ENCODE measurements at regions not wholly inside any gene's neighbourhood (a gene's known extent, or its start where the extent isn't known, plus 50 kb on each side); places are given as distances from the start of the nearest gene placed in this dataset.
"Not testable (repeated sequence)": the region's sequence is repeated elsewhere in the genome, so short reads cannot be mapped to it uniquely, and the experiment has no call there.

DNA sequence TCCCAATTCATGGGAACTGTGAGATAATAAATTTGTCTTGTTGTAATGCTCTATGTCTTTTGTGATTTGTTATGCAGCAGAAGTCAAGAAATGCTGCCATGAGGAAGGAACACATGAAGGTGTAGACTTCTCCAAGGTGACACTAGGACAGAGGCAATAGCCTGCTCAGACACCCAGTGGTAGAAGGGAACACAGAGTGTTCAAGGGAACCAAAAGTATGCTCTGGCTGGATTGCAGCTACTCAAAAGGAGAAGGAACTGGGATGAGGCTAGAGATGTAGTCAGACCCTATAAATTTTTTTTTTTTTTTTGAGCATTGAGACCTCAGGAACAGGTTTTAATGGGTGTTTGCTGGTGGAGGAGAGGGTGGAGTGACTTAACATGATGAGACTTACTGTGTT lies 232.5 kb downstream of the PARP8 start:
- no peak for DNase-seq

- no peak for DNase-seq
Observed at GRCh38 chr5:50900952-50901510, 234.6 kb downstream of the PARP8 start.

DNA sequence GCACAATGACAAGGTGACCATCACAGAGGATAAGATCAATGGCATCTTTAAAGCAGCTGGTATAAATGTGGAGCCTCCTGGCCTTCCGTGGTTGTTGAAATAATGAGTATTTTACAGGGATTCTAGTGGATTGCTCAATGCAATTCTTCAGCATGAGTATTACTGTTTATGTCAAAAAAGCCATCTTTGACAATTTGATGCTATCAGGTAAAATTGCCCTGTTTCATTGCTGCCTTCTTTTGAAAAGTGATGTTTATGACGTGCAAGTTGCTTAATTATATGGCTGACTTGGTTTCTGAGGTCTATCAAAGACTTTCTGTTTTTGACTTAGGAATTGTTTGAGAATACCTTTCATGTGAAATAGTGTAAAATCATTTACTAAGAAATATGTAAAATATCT lies 237.2 kb downstream of the PARP8 start:
- no peak for DNase-seq

- no peak for DNase-seq
Observed at GRCh38 chr5:50905996-50906570, 239.6 kb downstream of the PARP8 start.

DNA sequence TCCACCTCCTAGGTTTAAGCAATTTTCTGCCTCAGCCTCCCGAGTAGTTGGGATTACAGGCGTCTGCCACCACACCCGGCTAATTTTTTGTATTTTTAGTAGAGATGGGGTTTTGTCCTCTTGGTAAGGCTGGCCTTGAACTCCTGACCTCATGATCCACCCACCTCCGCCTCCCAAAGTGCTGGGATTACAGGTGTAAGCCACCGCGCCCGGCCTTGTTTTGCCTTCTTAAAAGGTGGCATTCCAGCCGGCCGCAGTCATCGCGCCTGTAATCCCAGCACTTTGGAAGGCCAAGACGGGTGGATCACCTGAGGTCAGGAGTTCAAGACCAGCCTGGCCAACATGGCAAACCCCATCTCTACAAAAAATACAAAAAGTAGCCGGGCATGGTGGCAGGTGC lies 253.7 kb downstream of the PARP8 start:
- DNase-seq: not testable (repeated sequence)

- DNase-seq: no peak
Observed at GRCh38 chr5:50921366-50922133, 255.1 kb downstream of the PARP8 start.

DNA sequence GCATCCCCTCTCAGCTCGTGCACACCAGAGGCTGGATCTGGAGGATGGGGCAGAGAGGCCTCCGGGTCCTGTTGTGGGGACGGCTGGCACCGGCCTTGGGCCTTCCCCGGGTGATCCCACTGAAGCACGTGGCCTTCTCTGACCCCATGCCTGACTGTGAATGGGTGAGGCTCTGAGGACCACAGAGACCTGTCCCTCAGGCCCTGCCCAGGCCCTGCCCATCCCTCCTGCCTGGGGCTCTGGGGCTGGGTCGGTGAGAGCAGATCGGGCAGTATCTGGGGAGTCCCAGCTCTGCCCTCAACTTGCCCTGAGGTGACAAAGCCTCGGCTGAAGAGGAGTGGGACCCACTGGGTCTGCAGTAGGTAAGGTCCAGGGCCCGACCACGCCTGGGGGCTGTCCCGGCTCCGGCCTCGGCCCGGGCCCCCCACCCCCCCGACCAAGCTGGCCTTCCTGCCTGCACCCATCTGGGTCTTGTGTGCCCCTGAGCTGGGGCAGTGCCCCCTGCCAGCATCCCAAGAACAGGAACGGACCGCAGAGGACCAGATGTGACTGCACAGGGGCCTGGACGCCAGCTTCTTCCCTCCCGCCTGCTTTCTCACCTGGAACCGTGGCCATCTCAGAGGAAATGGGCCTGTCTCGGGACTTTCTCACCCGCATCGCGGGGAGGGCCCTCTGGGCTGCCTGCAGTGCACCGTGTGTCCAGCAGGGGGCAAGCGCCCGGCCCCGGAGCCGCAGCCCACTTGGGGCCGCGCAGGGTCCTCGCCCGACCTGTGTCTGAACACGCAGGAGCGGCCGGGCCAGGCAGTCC lies 255.9 kb downstream of the PARP8 start:
- DNase-seq: not testable (repeated sequence)

DNA sequence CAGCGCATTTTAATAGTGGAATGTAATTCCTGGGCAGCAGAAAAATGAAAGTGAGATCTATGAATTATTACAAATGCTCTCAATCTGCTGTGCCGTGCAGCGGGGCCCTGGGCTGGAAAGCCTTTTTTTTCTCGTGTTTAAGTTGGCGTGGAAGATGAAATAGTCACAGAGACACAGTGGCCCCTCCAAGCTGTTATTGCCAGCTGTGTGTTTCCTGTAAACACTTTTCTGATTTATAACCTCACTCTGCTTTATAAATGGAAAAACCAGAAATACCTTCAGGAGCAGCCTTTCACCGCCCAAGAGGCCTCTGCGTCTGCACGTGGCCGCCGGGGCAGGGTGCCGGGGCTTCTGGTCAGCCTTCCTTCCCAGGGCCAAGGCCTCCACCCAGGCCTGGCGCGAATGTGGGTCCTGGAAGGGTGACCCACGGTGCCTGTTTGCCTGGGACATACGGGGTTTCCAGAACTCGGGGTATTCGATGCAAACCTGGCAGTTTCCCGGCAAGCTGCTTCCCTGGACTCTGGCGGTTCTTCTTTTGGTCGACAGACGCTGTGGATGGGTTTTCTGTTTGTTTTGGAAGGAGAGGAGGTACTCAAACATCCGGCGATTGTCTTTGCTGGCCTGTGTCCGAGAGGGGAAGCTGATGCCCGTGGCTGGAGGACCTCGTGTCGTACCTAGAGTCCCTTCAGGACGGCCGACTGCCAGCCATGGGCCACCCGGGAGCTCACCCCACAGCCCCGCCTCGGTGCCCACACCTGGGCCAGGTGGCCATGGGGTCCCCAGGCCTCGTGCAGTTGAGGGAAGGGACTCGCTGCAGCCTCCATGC lies 256.7 kb downstream of the PARP8 start:
- peak; percentile 7 for DNase-seq

DNA sequence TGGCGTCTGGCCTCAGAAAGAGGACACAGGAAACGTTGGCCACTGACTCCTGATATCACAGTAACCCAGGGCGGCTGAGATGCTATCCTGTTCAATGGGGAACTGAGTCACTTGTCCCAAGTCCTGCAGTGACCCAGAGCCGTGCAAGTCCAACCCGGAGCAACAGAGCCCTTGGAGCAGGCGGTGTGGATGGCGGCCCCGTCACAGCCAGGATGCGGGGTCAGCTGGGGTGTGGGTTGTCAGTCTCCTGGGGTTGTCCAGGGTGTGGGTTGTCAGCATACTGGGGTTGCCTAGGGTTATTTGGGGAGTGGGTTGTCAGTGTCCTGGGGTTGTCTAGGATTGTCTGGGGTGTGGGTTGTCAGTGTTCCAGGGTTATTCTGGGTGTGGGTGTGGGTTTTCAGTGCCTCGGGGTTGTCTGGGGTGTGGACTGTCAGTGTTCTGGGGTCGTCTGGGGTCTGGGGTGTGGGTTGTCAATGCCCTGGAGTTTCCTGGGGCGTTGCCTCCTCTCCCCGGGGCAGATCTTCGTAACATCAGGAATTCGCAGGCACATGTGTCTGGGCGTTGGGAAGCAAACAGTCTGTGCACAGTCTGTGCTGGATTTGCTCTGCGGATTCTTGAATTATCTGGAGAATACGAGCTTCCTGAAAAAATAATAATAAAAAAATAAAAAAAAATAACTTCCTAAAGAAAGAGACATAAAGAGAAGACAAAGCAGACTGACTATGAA lies 257.5 kb downstream of the PARP8 start:
- no peak for DNase-seq

DNA sequence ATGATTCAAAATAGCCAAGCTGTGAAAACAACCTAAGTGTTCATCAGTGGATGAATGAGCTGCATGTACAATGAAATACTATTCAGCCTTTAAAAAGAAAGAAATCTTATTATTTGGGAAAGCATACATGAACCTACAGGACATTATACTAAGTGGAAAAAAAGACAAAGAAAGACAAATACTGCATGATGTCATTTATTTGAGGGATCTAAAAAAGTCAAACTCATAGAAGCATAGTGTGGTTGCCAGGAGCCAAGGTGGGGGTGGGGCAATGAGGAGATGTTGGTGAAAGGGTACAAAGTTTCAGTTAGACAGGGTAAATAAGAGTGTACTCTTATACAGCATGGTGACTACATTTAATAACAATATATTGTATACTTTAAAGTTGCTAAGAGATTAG lies 261.5 kb downstream of the PARP8 start:
- no peak for DNase-seq

- DNase-seq: no peak
Observed at GRCh38 chr5:50929174-50929573, 262.7 kb downstream of the PARP8 start.

DNA sequence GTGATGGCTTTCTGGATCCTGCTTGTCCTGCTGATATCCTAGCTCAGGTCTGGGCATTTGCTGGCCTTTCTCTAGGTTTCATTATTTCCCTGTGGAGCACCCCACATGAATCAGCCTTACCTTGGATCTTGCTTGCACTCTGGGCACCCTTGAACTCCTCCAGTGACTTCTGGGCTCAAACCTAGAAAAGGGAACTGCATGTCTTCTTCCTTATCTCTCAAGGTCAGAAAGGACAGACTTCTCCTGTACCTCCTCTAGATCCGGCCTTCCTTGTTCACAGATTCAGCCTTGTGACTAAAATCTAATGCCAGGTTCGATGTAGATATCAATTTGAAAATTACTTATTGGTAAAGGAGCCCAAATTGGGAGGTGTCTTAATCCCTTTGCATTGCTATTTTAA lies 267.9 kb downstream of the PARP8 start:
- no peak for DNase-seq

DNA sequence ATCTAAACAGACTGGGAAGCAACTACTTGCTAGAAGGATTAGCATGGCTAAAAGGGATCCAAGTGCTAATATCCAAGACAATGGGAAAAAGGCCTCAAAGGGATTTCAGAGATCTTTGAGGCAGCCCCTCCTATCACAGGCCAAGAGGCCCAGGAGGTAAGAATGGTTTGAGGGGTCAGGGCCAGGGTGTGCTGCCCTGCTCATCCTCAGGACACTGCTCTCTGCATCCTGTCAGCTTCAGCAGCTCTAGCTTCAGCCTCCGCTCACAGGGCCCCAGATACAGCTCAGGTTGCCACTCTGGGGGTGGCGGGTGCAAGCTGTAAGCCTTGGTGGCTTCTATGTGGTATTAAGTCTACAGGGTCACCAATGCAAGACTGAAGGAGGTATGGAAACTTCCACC lies 278.7 kb downstream of the PARP8 start:
- no peak for DNase-seq

GRCh38 chr5:50947906-50948683 lies 281.7 kb downstream of the PARP8 start:
- no peak for DNase-seq

DNA sequence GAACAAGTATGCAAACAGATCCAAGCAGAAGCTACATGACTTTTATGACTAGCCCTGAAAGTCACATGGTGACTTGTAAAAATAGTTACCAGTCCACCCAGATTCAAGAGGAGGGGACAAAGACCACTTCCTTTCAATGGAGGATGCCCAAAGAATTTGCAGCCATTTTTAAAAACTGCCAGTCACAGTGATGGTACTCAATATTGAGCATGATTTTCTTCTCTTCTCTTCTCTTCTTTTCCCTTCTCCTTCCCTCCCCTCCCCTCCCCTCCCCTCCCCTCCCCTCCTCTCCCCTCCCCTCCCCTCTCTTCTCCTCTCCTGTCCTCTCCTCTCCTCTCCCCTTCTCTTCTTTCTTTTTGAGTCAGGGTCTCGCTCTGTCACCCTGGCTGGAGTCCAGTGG lies 286.9 kb downstream of the PARP8 start:
- no peak for DNase-seq

DNA sequence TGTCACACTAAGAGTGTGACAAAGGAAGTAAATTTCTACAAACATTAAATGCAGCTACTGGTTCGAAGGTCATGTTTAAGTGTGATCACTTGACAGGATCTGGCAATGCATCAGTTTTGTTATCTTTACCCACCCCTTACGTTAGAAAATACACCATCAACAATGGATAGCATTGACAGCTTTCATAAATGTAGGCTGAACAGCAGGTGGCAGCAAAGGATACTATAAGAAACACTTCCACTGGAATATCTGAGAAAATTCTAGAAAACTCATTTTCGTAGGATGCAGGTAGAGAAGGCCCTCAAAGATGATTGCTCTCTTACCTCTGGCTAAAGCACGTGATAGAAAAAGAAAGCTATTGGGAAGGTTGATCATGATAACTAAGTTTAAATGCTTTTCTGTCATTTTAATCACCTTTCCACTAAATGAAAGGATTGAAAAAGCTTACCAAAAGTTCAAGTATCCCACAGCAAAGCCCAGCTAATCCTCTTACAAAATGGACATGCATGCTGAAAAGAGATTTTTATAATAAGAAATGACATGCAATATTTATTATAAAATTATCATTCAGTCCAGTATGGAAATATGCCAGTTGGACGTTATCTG lies 292.5 kb downstream of the PARP8 start:
- DNase-seq: no peak

DNA sequence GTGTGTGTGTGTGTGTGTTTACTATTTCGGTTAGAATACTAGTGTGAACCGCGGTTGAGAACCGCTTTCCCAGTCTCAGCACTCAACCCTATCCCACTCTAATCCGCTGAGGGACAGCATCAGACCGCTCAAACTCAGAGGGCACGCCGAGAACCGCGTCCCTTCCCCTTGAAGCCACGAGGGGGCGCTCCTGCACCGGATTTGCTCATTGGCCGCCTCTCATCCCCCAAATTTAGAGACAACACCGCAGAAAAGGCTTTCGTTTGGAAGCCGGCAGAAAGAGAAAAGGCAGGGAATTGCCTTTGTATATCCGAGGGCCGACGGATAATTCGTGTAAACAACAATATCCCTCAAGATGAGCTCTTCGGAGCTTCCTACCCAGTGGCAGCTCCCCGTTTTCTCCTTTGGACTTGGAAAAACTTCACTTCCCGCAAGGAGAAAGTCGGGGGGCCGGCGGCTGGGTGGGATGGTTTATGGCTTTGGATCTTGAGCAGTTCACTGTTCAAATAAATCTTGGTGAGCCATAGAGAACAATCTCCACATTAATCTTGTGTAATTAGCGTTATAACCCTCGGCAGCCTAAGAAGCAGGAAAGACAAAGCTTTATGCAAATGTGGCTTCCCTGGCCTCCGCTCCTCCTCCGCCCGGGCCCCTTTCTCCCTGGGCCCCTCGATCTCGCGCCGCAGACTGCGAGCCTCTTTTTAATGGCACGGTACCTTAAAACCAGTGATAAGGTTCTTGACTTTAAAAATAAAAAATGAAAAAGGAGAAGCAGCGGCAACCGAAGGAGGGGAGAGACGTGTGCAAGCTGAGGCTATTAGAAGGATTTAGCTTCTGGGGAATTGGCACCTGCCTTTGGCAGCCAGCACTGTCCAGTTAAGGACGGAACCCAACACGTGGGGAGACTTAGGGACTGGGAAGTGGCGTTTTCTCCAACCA lies 296.8 kb downstream of the PARP8 start:
- DNase-seq: peak; percentile 71

DNA sequence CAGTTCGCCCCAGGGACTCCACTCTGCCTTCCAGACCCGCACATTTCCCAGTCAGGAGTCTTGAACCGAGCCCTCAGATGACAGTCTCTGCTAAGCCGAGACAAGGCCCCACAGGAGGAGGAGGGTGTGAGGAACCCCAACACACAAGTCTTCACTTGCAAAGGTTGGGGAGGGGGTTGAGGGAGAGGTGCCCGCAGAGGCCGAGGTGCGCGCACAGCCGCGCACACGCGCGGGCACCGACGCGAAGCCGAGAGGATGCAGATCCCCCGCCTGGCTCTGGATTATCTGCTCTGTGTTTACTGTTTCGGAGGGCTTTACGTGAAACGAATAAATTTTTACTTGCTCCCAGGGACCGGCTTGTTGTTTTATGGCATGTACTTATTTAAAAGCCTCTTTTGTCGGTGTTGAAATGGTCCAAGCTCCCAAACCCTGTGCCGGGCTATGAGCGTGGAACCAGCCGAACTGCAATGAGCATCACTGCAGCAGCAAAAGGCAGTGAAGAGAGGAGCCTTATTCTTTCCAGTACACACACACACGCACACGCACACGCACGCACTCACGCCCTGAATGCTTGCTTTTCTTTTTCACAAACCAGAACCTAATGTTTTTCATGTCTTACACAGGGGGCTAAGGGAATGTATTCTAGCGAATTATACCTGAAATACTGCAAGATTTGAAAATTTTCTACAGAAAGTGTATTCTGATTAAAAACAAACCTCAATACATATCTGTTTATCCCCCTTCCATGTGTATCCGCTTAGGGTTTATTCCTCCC lies 297.7 kb downstream of the PARP8 start:
- no peak for DNase-seq
